HG02973 (cell line): ENCODE measurements at regions not wholly inside any gene's neighbourhood (a gene's known extent, or its start where the extent isn't known, plus 50 kb on each side); places are given as distances from the start of the nearest gene placed in this dataset.

Experiments
- ATAC-seq: cut with Tn5 transposase; IDR thresholded peaks from one replicate; pipeline ENCODE4 v1.9.1; 2021; ENCODE audit warnings: moderate library complexity; ENCODE audit not compliant: unreplicated experiment

DNA sequence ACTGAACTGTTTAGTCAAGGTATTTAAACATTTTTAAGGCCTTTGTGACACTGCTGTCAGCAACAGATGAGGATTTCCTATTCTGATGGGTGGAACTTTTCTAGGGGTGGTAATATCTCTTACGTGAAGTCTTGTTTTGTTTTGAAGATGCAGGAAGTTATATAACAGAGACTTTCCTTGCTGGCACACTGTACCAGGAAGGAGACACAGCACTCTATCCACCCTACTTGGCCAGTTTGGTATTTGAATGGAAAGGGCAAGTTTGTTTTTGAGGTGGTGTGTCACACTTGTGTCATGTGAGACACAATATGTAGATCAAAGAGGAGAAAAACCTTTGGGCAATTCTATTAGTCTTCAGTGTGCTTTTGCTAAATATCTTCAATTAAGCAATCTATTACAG is 51.6 kb upstream of the SRP54 start:
- ATAC-seq: peak; percentile 45

- peak; percentile 56 for ATAC-seq
Measured at GRCh38 chr14:34930591-34931091, 52.2 kb upstream of the SRP54 start.

GRCh38 chr14:34926552-34926951 is 51.4 kb upstream of the BAZ1A start:
- no peak for ATAC-seq
